IgD-negative memory B cell (primary cell): ENCODE measurements at regions not wholly inside any gene's neighbourhood (a gene's known extent, or its start where the extent isn't known, plus 50 kb on each side); places are given as distances from the start of the nearest gene placed in this dataset.
"Not testable (repeated sequence)": the region's sequence is repeated elsewhere in the genome, so short reads cannot be mapped to it uniquely, and the experiment has no call there.

Experiments
- H3K27ac Mint-ChIP-seq, 3 donors: one replicate each; pipeline ENCODE4 v1.8.0; 2020 to 2022; ENCODE audit warnings: mild to moderate bottlenecking in 3 of 3, mixed read lengths in 3 of 3, moderate library complexity in 1 of 3
- H3K27me3 Mint-ChIP-seq: one replicate; pipeline ENCODE4 v1.8.0; 2021; ENCODE audit warnings: mixed read lengths
- H3K36me3 Mint-ChIP-seq: one replicate; pipeline ENCODE4 v1.8.0; 2020; ENCODE audit warnings: mild to moderate bottlenecking, mixed read lengths
- H3K4me1 Mint-ChIP-seq, 3 donors: one replicate each; pipeline ENCODE4 v1.8.0; 2020 to 2022; ENCODE audit warnings: mixed read lengths in 3 of 3, mild to moderate bottlenecking in 1 of 3
- H3K4me3 Mint-ChIP-seq, 4 donors: one replicate each; pipeline ENCODE4 v1.8.0; 2020 to 2022; ENCODE audit warnings: mild to moderate bottlenecking in 4 of 4, mixed read lengths in 4 of 4, moderate library complexity in 3 of 4
- H3K9me3 Mint-ChIP-seq, 3 donors: one replicate each; pipeline ENCODE4 v1.8.0; 2020 to 2021; ENCODE audit warnings: mixed read lengths in 3 of 3, mild to moderate bottlenecking in 1 of 3

GRCh38 chr13:109959903-109960302, 173.5 kb upstream of the IRS2 start:
- no peaks in the 10 kb centered on the region for H3K36me3 Mint-ChIP-seq
- H3K4me1 Mint-ChIP-seq, result no peaks in the 10 kb centered on the region
- no peak overlapping the region for H3K4me3 Mint-ChIP-seq
- H3K9me3 Mint-ChIP-seq, result peaks cover 0 to 25% (median 5%) of the 10 kb centered on the region in 3 donors
- H3K27ac Mint-ChIP-seq, result no peak overlapping the region
- H3K27me3 Mint-ChIP-seq, result peaks cover 5% of the 10 kb centered on the region

- H3K27ac Mint-ChIP-seq, result no peak overlapping the region
Observed at GRCh38 chr13:109957875-109958274, 171.5 kb upstream of the IRS2 start.

GRCh38 chr13:109955598-109955997, 169.2 kb upstream of the IRS2 start:
- Mint-ChIP-seq H3K9me3 (peaks cover 2 to 28% (median 4%) of the 10 kb centered on the region in 3 donors), H3K4me1 (no peaks in the 10 kb centered on the region), H3K27ac (no peak overlapping the region), H3K4me3 (no peak overlapping the region), H3K36me3 (peaks cover 1% of the 10 kb centered on the region), H3K27me3 (no peaks in the 10 kb centered on the region)

More at GRCh38 chr13:109957875-109958274, 171.5 kb upstream of the IRS2 start:
- no peak overlapping the region for H3K4me3 Mint-ChIP-seq
- H3K27me3 Mint-ChIP-seq, result no peaks in the 10 kb centered on the region
- no peaks in the 10 kb centered on the region for H3K4me1 Mint-ChIP-seq
- H3K9me3 Mint-ChIP-seq, result peaks cover 2 to 28% (median 6%) of the 10 kb centered on the region in 3 donors
- H3K36me3 Mint-ChIP-seq, result peaks cover 1% of the 10 kb centered on the region

GRCh38 chr13:109954441-109954840, 168.1 kb upstream of the IRS2 start:
- Mint-ChIP-seq H3K27ac (no peak overlapping the region), H3K4me3 (no peak overlapping the region), H3K9me3 (peaks cover 2 to 24% (median 4%) of the 10 kb centered on the region in 3 donors), H3K4me1 (no peaks in the 10 kb centered on the region), H3K36me3 (peaks cover 1% of the 10 kb centered on the region), H3K27me3 (no peaks in the 10 kb centered on the region)

GRCh38 chr13:109951491-109951890, 165.1 kb upstream of the IRS2 start:
- Mint-ChIP-seq H3K9me3 (peaks cover 4 to 6% (median 4%) of the 10 kb centered on the region in 3 donors), H3K4me3 (no peak overlapping the region), H3K27me3 (no peaks in the 10 kb centered on the region), H3K27ac (no peak overlapping the region), H3K4me1 (no peaks in the 10 kb centered on the region), H3K36me3 (peaks cover 1% of the 10 kb centered on the region)

- Mint-ChIP-seq H3K27me3 (no peaks in the 10 kb centered on the region), H3K4me3 (no peak overlapping the region), H3K36me3 (peaks cover 1% of the 10 kb centered on the region), H3K4me1 (no peaks in the 10 kb centered on the region), H3K27ac (no peak overlapping the region), H3K9me3 (peaks cover 4 to 7% (median 6%) of the 10 kb centered on the region in 3 donors)
Observed at GRCh38 chr13:109949397-109949796, 163.0 kb upstream of the IRS2 start.

- Mint-ChIP-seq H3K36me3 (no peaks in the 10 kb centered on the region), H3K4me3 (no peak overlapping the region), H3K9me3 (peaks cover 3 to 6% (median 3%) of the 10 kb centered on the region in 3 donors), H3K27me3 (no peaks in the 10 kb centered on the region), H3K4me1 (no peaks in the 10 kb centered on the region), H3K27ac (no peak overlapping the region)
Observed at GRCh38 chr13:109947006-109947405, 160.6 kb upstream of the IRS2 start.

- H3K27ac Mint-ChIP-seq, result no peak overlapping the region
- peaks cover 3 to 6% (median 3%) of the 10 kb centered on the region in 3 donors for H3K9me3 Mint-ChIP-seq
- H3K36me3 Mint-ChIP-seq, result no peaks in the 10 kb centered on the region
- H3K4me1 Mint-ChIP-seq, result no peaks in the 10 kb centered on the region
- H3K27me3 Mint-ChIP-seq, result no peaks in the 10 kb centered on the region
- no peak overlapping the region for H3K4me3 Mint-ChIP-seq
Observed at GRCh38 chr13:109945206-109945960, 159.0 kb upstream of the IRS2 start.

- no peaks in the 10 kb centered on the region for H3K27me3 Mint-ChIP-seq
- no peak overlapping the region for H3K27ac Mint-ChIP-seq
- H3K4me1 Mint-ChIP-seq, result no peaks in the 10 kb centered on the region
- no peaks in the 10 kb centered on the region for H3K36me3 Mint-ChIP-seq
- H3K9me3 Mint-ChIP-seq, result peaks cover 0 to 7% (median 6%) of the 10 kb centered on the region in 3 donors
- no peak overlapping the region for H3K4me3 Mint-ChIP-seq
Observed at GRCh38 chr13:109941951-109942350, 155.6 kb upstream of the IRS2 start.

GRCh38 chr13:109941221-109941620, 154.8 kb upstream of the IRS2 start:
- Mint-ChIP-seq H3K4me3 (no peak overlapping the region), H3K27me3 (no peaks in the 10 kb centered on the region), H3K4me1 (no peaks in the 10 kb centered on the region), H3K9me3 (peaks cover 2 to 6% (median 3%) of the 10 kb centered on the region in 3 donors), H3K36me3 (no peaks in the 10 kb centered on the region), H3K27ac (no peak overlapping the region)

- Mint-ChIP-seq H3K27me3 (no peaks in the 10 kb centered on the region), H3K27ac (no peak overlapping the region), H3K4me1 (no peaks in the 10 kb centered on the region), H3K4me3 (no peak overlapping the region), H3K36me3 (no peaks in the 10 kb centered on the region), H3K9me3 (peaks cover 2 to 6% (median 3%) of the 10 kb centered on the region in 3 donors)
Observed at GRCh38 chr13:109940637-109941036, 154.3 kb upstream of the IRS2 start.

- Mint-ChIP-seq H3K9me3 (peaks cover 2 to 6% (median 3%) of the 10 kb centered on the region in 3 donors), H3K36me3 (no peaks in the 10 kb centered on the region), H3K4me3 (no peak overlapping the region), H3K27ac (no peak overlapping the region), H3K27me3 (no peaks in the 10 kb centered on the region), H3K4me1 (no peaks in the 10 kb centered on the region)
Observed at GRCh38 chr13:109939838-109940237, 153.5 kb upstream of the IRS2 start.

- Mint-ChIP-seq H3K9me3 (peaks cover 2 to 7% (median 3%) of the 10 kb centered on the region in 3 donors), H3K4me1 (no peaks in the 10 kb centered on the region), H3K4me3 (no peak overlapping the region), H3K27me3 (no peaks in the 10 kb centered on the region), H3K27ac (no peak overlapping the region), H3K36me3 (no peaks in the 10 kb centered on the region)
Observed at GRCh38 chr13:109939180-109939579, 152.8 kb upstream of the IRS2 start.

GRCh38 chr13:109938255-109938936, 152.0 kb upstream of the IRS2 start:
- Mint-ChIP-seq H3K4me3 (no peak overlapping the region), H3K27ac (no peak overlapping the region), H3K9me3 (peaks cover 2 to 5% (median 3%) of the 10 kb centered on the region in 3 donors), H3K36me3 (no peaks in the 10 kb centered on the region), H3K4me1 (no peaks in the 10 kb centered on the region), H3K27me3 (no peaks in the 10 kb centered on the region)

GRCh38 chr13:109934520-109934919, 148.1 kb upstream of the IRS2 start:
- H3K27ac Mint-ChIP-seq, H3K36me3 Mint-ChIP-seq, H3K4me3 Mint-ChIP-seq, H3K9me3 Mint-ChIP-seq, H3K4me1 Mint-ChIP-seq, H3K27me3 Mint-ChIP-seq: not testable (repeated sequence)

- no peak overlapping the region for H3K27ac Mint-ChIP-seq
- H3K27me3 Mint-ChIP-seq, result no peaks in the 10 kb centered on the region
- no peak overlapping the region for H3K4me3 Mint-ChIP-seq
- H3K4me1 Mint-ChIP-seq, result no peaks in the 10 kb centered on the region
- no peaks in the 10 kb centered on the region for H3K36me3 Mint-ChIP-seq
- H3K9me3 Mint-ChIP-seq, result peaks cover 2 to 5% (median 3%) of the 10 kb centered on the region in 3 donors
Observed at GRCh38 chr13:109933476-109933875, 147.1 kb upstream of the IRS2 start.
